A673 (cell line): ENCODE measurements at regions not wholly inside any gene's neighbourhood (a gene's known extent, or its start where the extent isn't known, plus 50 kb on each side); places are given as distances from the start of the nearest gene placed in this dataset.

Source experiments
- BruUV-seq: library from RNA; stranded (reverse); fragments of 400-500 nt; replicated peaks from 2 replicates; lab custom pipeline; 2021; lab: Mats Ljungman, UMichigan
- CTCF ChIA-PET: fragments of 300-600 bp; sonication (Branson Sonifier 250); formaldehyde crosslinking; loops from one replicate; lab custom pipeline; 2022; ENCODE audit warnings: antibody characterized with exemption; lab: Charles Lee
- POLR2A ChIA-PET: fragments of 300-600 bp; sonication (Branson Sonifier 250); formaldehyde crosslinking; loops from one replicate; lab custom pipeline; 2022; ENCODE audit warnings: antibody characterized with exemption; ENCODE audit not compliant: low non-redundant PET; lab: Charles Lee
- DNase-seq: peaks from one replicate; pipeline ENCODE4 v3.0.0-alpha.2; 2015; ENCODE audit warnings: low spot score
- H3K27ac ChIP-seq: fragments of 200-600 bp; sonication (generic); 2 replicates; pipeline ENCODE4 v1.5.1; 2016; ENCODE audit warnings: mixed run types, low read depth, mild to moderate bottlenecking, mixed read lengths, antibody characterized with exemption, low read length; ENCODE audit not compliant: poor library complexity, severe bottlenecking
- H3K27me3 ChIP-seq: fragments of 200-600 bp; sonication (generic); replicated peaks from 2 replicates; pipeline ENCODE4 v1.6.1; 2017; ENCODE audit warnings: mixed run types, low read depth, mild to moderate bottlenecking, mixed read lengths, antibody characterized with exemption, low read length; ENCODE audit not compliant: insufficient read depth, poor library complexity
- H3K36me3 ChIP-seq: fragments of 200-600 bp; sonication (generic); 2 replicates; pipeline ENCODE4 v1.6.1; 2016; ENCODE audit warnings: mixed run types, mild to moderate bottlenecking, mixed read lengths, antibody characterized with exemption, low read length; ENCODE audit not compliant: insufficient read depth, poor library complexity, severe bottlenecking
- H3K4me1 ChIP-seq: fragments of 200-600 bp; sonication (generic); 2 replicates; pipeline ENCODE4 v1.6.1; 2017; ENCODE audit warnings: mixed run types, mild to moderate bottlenecking, mixed read lengths, antibody characterized with exemption, low read length; ENCODE audit not compliant: insufficient read depth, poor library complexity, severe bottlenecking
- H3K4me3 ChIP-seq: fragments of 200-600 bp; sonication (generic); 2 replicates; pipeline ENCODE4 v1.5.1; 2016; ENCODE audit warnings: low read depth, mixed run types, mild to moderate bottlenecking, mixed read lengths, low read length; ENCODE audit not compliant: poor library complexity, severe bottlenecking
- H3K9me3 ChIP-seq: fragments of 200-600 bp; sonication (generic); 2 replicates; pipeline ENCODE4 v1.6.1; 2016; ENCODE audit warnings: mixed run types, low read depth, mild to moderate bottlenecking, mixed read lengths, antibody characterized with exemption, low read length; ENCODE audit not compliant: poor library complexity, severe bottlenecking
- EZH2 ChIP-seq: fragments of 200-600 bp; sonication (generic); IDR thresholded peaks from 2 replicates; pipeline ENCODE4 v1.6.1; 2017; ENCODE audit warnings: borderline replicate concordance, low read depth, mild to moderate bottlenecking, mixed read lengths, antibody characterized with exemption, low read length; ENCODE audit not compliant: poor library complexity, severe bottlenecking
- intact Hi-C: fragments of 100-400 bp; cut with micrococcal nuclease; formaldehyde crosslinking; loops from one replicate; pipeline ENCODE4 v1.10.0; 2022; ENCODE audit not compliant: unreplicated experiment
- TF ChIP-seq, protein P1 (sequence below): fragments of 300-800, 200-600 bp; sonication (generic); conservative IDR thresholded peaks from 2 replicates; pipeline ENCODE4 v1.5.1; 2017; ENCODE audit warnings: low read depth, mild to moderate bottlenecking, antibody characterized with exemption, low read length, moderate library complexity, mixed read lengths

DNA sequence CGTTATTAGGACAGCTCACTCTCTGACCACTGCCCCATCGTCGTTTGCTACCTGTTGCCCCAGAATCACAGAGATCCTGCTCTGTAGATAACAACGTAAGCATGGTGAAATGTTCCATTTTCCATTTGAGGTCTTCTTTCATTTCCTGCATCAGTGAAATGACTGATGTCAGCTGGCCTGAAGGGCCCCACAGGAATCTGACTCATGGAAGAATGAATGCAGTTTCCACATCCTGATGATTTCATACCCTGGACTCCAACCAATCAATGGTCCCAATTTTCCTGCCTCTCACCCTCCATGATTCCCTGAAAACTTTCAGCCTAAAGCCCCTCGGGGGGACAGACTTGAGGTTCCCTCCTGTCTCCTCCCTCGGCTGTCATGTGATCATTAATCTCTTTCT, 394.4 kb upstream of the CDH4 start:
- H3K9me3 ChIP-seq, result no peaks in the 10 kb centered on the region
- no peak overlapping the region for H3K27ac ChIP-seq
- no peaks in the 10 kb centered on the region for H3K4me1 ChIP-seq
- TF ChIP-seq, protein P1, sequence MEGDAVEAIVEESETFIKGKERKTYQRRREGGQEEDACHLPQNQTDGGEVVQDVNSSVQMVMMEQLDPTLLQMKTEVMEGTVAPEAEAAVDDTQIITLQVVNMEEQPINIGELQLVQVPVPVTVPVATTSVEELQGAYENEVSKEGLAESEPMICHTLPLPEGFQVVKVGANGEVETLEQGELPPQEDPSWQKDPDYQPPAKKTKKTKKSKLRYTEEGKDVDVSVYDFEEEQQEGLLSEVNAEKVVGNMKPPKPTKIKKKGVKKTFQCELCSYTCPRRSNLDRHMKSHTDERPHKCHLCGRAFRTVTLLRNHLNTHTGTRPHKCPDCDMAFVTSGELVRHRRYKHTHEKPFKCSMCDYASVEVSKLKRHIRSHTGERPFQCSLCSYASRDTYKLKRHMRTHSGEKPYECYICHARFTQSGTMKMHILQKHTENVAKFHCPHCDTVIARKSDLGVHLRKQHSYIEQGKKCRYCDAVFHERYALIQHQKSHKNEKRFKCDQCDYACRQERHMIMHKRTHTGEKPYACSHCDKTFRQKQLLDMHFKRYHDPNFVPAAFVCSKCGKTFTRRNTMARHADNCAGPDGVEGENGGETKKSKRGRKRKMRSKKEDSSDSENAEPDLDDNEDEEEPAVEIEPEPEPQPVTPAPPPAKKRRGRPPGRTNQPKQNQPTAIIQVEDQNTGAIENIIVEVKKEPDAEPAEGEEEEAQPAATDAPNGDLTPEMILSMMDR, result no peak
- TF ChIP-seq EZH2, result no peak
- ChIA-PET POLR2A (no interaction called here), CTCF (no interaction called here)
- DNase-seq, result peak; percentile 7
- no peaks in the 10 kb centered on the region for H3K36me3 ChIP-seq
- intact Hi-C loops, result no loop called here
- no peaks in the 10 kb centered on the region for H3K27me3 ChIP-seq
- no TSS peak for BruUV-seq
- no peak overlapping the region for H3K4me3 ChIP-seq

DNA sequence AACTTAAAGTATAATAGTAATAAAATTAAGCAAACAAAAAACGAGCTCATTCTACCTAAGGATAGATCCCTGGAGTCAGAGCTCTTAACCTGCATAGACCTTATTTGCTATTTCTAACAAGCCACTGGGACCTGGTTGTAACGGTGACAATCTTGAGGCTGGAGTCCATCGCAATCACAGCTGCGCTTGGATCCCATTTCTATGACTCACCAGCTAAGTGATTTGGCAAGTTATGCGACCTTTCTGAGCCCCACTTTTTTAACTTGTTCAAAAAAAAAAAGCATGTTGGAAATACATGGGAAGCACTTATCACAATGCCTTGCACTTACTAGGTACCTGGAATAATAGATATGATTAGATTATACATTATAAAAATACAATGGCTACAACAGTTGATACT, 389.5 kb upstream of the CDH4 start:
- CTCF ChIA-PET, result no interaction called here
- POLR2A ChIA-PET, result no interaction called here
- Histone ChIP-seq H3K9me3 (no peaks in the 10 kb centered on the region), H3K4me3 (no peak overlapping the region), H3K4me1 (no peaks in the 10 kb centered on the region), H3K36me3 (no peaks in the 10 kb centered on the region), H3K27me3 (peaks cover 41% of the 10 kb centered on the region), H3K27ac (no peak overlapping the region)
- no TSS peak for BruUV-seq
- intact Hi-C loops, result no loop called here
- TF ChIP-seq, protein P1, result no peak
- TF ChIP-seq EZH2, result no peak
- DNase-seq, result no peak

DNA sequence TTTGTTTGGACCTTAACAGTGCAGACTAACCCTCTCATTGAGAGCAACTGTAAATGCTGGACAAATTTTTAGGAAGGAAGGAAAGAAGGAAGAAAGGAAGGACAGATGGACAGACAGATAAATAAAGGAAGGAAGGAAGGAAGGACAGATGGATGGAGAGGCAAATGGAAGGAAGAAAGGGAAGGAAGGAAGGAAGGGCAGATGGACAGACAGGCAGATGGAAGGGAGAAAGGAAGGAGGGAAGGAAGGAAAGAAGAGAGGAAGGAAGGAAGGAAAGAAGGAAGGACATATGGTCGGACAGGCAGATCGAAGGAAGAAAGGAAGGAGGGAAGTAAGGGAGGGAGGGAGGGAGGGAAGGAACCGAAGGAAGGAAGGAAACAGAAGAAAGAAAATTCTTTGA, 388.5 kb upstream of the CDH4 start:
- CTCF ChIA-PET, result no interaction called here
- no TSS peak for BruUV-seq
- intact Hi-C loops, result no loop called here

More for the DNA sequence above, 388.5 kb upstream of the CDH4 start:
- no peaks in the 10 kb centered on the region for H3K4me1 ChIP-seq
- no peak overlapping the region for H3K27ac ChIP-seq
- no peak for TF ChIP-seq EZH2
- TF ChIP-seq, protein P1, result no peak
- POLR2A ChIA-PET, result no interaction called here
- H3K4me3 ChIP-seq, result no peak overlapping the region
- DNase-seq, result no peak
- H3K27me3 ChIP-seq, result peaks cover 50% of the 10 kb centered on the region
- no peaks in the 10 kb centered on the region for H3K9me3 ChIP-seq
- H3K36me3 ChIP-seq, result no peaks in the 10 kb centered on the region
